CD4-positive, CD25-positive, alpha-beta regulatory T cell (primary cell): ENCODE measurements at regions not wholly inside any gene's neighbourhood (a gene's known extent, or its start where the extent isn't known, plus 50 kb on each side); places are given as distances from the start of the nearest gene placed in this dataset.
"Not testable (repeated sequence)": the region's sequence is repeated elsewhere in the genome, so short reads cannot be mapped to it uniquely, and the experiment has no call there.

Experiments
- ATAC-seq, 2 donors: fragments of 150-1000 bp; cut with Tn5 transposase; one replicate each; pipeline ENCODE4 v1.10.0; 2021; ENCODE audit warnings: low read depth in 2 of 2, moderate number of reproducible peaks in 2 of 2, moderate library complexity in 1 of 2
- DNase-seq, 3 donors: peaks; one replicate each; pipeline versions ENCODE4 v3.0.0 to v3.0.0-alpha.2; 2012 to 2022; ENCODE audit warnings: mixed read lengths in 1 of 3
- H3K27ac ChIP-seq: one replicate; pipeline ENCODE4 v1.7.0; 2013; ENCODE audit warnings: mild to moderate bottlenecking, low read length; ENCODE audit not compliant: insufficient read depth, poor library complexity, severe bottlenecking
- H3K27me3 ChIP-seq: one replicate; pipeline ENCODE4 v1.7.0; 2013; ENCODE audit warnings: low read length; ENCODE audit not compliant: control insufficient read depth, insufficient read depth
- H3K36me3 ChIP-seq: one replicate; pipeline ENCODE4 v1.7.0; 2013; ENCODE audit warnings: mild to moderate bottlenecking, low read length, moderate library complexity; ENCODE audit not compliant: control insufficient read depth, insufficient read depth
- H3K4me1 ChIP-seq: 2 replicates; pipeline ENCODE4 v1.7.0; 2013; ENCODE audit warnings: mild to moderate bottlenecking, low read length; ENCODE audit not compliant: insufficient read depth, control insufficient read depth, poor library complexity, severe bottlenecking
- H3K4me3 ChIP-seq: one replicate; pipeline ENCODE4 v1.7.0; 2013; ENCODE audit warnings: low read depth, mild to moderate bottlenecking, low read length, moderate library complexity
- H3K9me3 ChIP-seq, 2 experiments: 1 replicate in 1 of 2; 2 replicates in 1 of 2; pipeline ENCODE4 v1.7.0; 2013; ENCODE audit warnings: low read length in 2 of 2, mild to moderate bottlenecking in 1 of 2, moderate library complexity in 1 of 2; ENCODE audit not compliant: control insufficient read depth in 2 of 2
- H3K27ac Mint-ChIP-seq, 3 donors: one replicate each; pipeline ENCODE4 v1.8.0; 2020 to 2022; ENCODE audit warnings: mild to moderate bottlenecking in 3 of 3, mixed read lengths in 3 of 3, moderate library complexity in 2 of 3
- H3K27me3 Mint-ChIP-seq: one replicate; pipeline ENCODE4 v1.8.0; 2022; ENCODE audit warnings: mild to moderate bottlenecking, mixed read lengths
- H3K36me3 Mint-ChIP-seq: one replicate; pipeline ENCODE4 v1.8.0; 2020; ENCODE audit warnings: mixed read lengths
- H3K4me1 Mint-ChIP-seq, 4 donors: one replicate each; pipeline ENCODE4 v1.8.0; 2020 to 2022; ENCODE audit warnings: mixed read lengths in 4 of 4, mild to moderate bottlenecking in 1 of 4
- H3K4me3 Mint-ChIP-seq, 4 donors: one replicate each; pipeline ENCODE4 v1.8.0; 2020 to 2022; ENCODE audit warnings: mild to moderate bottlenecking in 4 of 4, mixed read lengths in 4 of 4, moderate library complexity in 3 of 4
- H3K9me3 Mint-ChIP-seq, 7 donors: one replicate each; pipeline ENCODE4 v1.8.0; 2020 to 2022; ENCODE audit warnings: mixed read lengths in 7 of 7, mild to moderate bottlenecking in 3 of 7, moderate library complexity in 2 of 7

DNA sequence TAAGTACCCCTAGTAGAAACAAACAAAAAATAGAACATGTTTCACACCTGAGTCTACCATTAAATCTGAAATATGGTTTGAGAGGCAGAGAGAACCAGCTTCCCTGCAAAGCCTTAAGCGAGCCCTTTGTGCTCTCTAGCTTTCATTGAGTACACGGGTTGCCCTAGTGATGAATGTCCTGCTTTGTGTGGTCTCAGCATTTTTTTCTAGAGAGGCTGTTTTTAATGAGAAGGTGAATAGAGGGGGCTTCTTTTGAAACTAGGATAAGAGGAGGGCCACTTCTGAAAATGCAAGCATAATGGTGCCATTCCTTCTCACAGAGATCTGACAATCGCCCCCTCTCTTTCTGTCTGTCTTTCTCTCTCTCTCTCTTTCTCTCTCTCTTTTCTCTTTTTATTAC, 131.3 kb downstream of the MACIR start:
- Histone ChIP-seq H3K9me3 (no peaks in the 10 kb centered on the region), H3K4me3 (no peak overlapping the region), H3K36me3 (no peaks in the 10 kb centered on the region), H3K27ac (no peak overlapping the region), H3K27me3 (peaks cover 2% of the 10 kb centered on the region), H3K4me1 (no peaks in the 10 kb centered on the region)
- Mint-ChIP-seq H3K9me3 (peaks cover 0 to 5% (median 0%) of the 10 kb centered on the region in 7 donors), H3K27me3 (peaks cover 28% of the 10 kb centered on the region), H3K4me3 (no peak overlapping the region), H3K36me3 (no peaks in the 10 kb centered on the region), H3K4me1 (peaks cover 0 to 3% (median 0%) of the 10 kb centered on the region in 4 donors), H3K27ac (no peak overlapping the region)
- DNase-seq (no peak), ATAC-seq (no peak)

- peaks cover 0 to 3% (median 0%) of the 10 kb centered on the region in 4 donors for H3K4me1 Mint-ChIP-seq
- DNase-seq (no peak), ATAC-seq (no peak)
- Histone ChIP-seq H3K4me3 (no peak overlapping the region), H3K9me3 (no peaks in the 10 kb centered on the region), H3K4me1 (no peaks in the 10 kb centered on the region), H3K36me3 (no peaks in the 10 kb centered on the region), H3K27ac (no peak overlapping the region), H3K27me3 (peaks cover 2% of the 10 kb centered on the region)
- peaks cover 0 to 6% (median 0%) of the 10 kb centered on the region in 7 donors for H3K9me3 Mint-ChIP-seq
- H3K27ac Mint-ChIP-seq: no peak overlapping the region
- no peaks in the 10 kb centered on the region for H3K36me3 Mint-ChIP-seq
- H3K4me3 Mint-ChIP-seq: no peak overlapping the region
- H3K27me3 Mint-ChIP-seq: peaks cover 28% of the 10 kb centered on the region
Measured at GRCh38 chr5:103389357-103389756, 130.8 kb downstream of the MACIR start.

GRCh38 chr5:103385722-103386121, 127.2 kb downstream of the MACIR start:
- no peaks in the 10 kb centered on the region for H3K4me1 ChIP-seq
- Mint-ChIP-seq H3K4me3 (no peak overlapping the region), H3K4me1 (no peaks in the 10 kb centered on the region), H3K27me3 (peaks cover 51% of the 10 kb centered on the region), H3K36me3 (no peaks in the 10 kb centered on the region), H3K9me3 (peaks cover 0 to 15% (median 5%) of the 10 kb centered on the region in 7 donors), H3K27ac (no peak overlapping the region)
- H3K27ac ChIP-seq: no peak overlapping the region
- DNase-seq (no peak), ATAC-seq (no peak)
- no peaks in the 10 kb centered on the region for H3K36me3 ChIP-seq
- peaks cover 2% of the 10 kb centered on the region for H3K27me3 ChIP-seq
- H3K4me3 ChIP-seq: no peak overlapping the region
- peaks cover 0 to 2% of the 10 kb centered on the region in 2 experiments for H3K9me3 ChIP-seq

DNA sequence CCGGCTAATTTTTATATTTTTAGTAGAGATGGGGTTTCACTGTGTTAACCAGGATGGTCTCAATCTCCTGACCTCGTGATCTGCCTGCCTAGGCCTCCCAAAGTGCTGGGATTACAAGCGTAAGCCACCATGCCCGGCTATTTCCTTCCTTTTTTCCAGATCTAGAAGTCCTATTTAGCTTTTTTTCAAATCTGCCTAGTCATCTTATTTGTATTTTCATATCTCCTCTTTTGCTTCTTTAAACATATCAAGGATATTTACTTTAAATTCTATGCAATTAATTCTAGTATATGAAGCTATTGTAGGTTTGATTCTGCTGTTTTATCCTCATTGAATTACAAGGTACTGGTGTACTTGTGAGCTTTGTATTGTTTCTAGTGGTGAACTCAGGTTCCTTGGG, 119.1 kb downstream of the MACIR start:
- not testable (repeated sequence) for H3K27ac Mint-ChIP-seq, H3K4me3 Mint-ChIP-seq, H3K36me3 Mint-ChIP-seq, H3K27ac ChIP-seq, H3K4me1 ChIP-seq, H3K4me1 Mint-ChIP-seq, H3K9me3 Mint-ChIP-seq, H3K4me3 ChIP-seq, H3K27me3 ChIP-seq, DNase-seq, ATAC-seq, H3K9me3 ChIP-seq, H3K36me3 ChIP-seq
- H3K27me3 Mint-ChIP-seq: peaks cover 41% of the 10 kb centered on the region

GRCh38 chr5:103375863-103376591, 117.5 kb downstream of the MACIR start:
- no peak overlapping the region for H3K27ac Mint-ChIP-seq
- Histone ChIP-seq H3K9me3 (no peaks in the 10 kb centered on the region), H3K4me1 (no peaks in the 10 kb centered on the region), H3K36me3 (no peaks in the 10 kb centered on the region), H3K4me3 (no peak overlapping the region), H3K27me3 (no peaks in the 10 kb centered on the region), H3K27ac (no peak overlapping the region)
- no peak for ATAC-seq
- no peak overlapping the region for H3K4me3 Mint-ChIP-seq
- H3K36me3 Mint-ChIP-seq: no peaks in the 10 kb centered on the region
- peaks cover 0 to 5% (median 2%) of the 10 kb centered on the region in 7 donors for H3K9me3 Mint-ChIP-seq
- H3K4me1 Mint-ChIP-seq: no peaks in the 10 kb centered on the region
- DNase-seq: no peak
- H3K27me3 Mint-ChIP-seq: peaks cover 32% of the 10 kb centered on the region

GRCh38 chr5:103375350-103375749, 116.8 kb downstream of the MACIR start:
- no peak overlapping the region for H3K4me3 Mint-ChIP-seq
- no peak overlapping the region for H3K4me3 ChIP-seq
- H3K9me3 ChIP-seq: no peaks in the 10 kb centered on the region
- no peaks in the 10 kb centered on the region for H3K36me3 ChIP-seq
- no peaks in the 10 kb centered on the region for H3K4me1 Mint-ChIP-seq
- H3K27ac ChIP-seq: no peak overlapping the region
- H3K27me3 Mint-ChIP-seq: peaks cover 25% of the 10 kb centered on the region
- no peaks in the 10 kb centered on the region for H3K27me3 ChIP-seq
- H3K36me3 Mint-ChIP-seq: no peaks in the 10 kb centered on the region
- peaks cover 0 to 4% (median 2%) of the 10 kb centered on the region in 7 donors for H3K9me3 Mint-ChIP-seq
- H3K4me1 ChIP-seq: no peaks in the 10 kb centered on the region
- no peak overlapping the region for H3K27ac Mint-ChIP-seq
- ATAC-seq (no peak), DNase-seq (no peak)

DNA sequence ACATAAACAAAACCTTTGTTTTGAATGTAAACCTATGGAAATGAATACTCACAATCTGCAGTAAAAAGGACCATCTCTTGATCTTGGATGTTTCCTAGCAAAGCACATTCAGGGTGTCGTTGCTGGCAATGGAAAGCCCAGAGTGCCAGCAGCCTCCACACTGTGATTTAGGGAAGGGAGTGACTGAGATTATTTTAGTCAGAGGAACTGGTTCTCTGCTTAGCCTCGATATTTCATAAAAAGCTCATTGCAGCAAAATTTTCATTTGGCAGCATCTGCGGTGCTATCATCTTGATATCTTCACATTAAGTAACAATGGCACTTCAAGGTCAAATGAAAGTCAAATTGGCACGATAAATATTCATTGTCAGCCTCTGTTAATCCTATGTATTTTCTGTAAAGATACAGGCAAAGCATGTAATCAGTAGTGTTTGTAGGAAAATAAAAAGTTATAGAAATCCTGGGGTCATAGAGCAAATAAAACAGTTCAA, 116.0 kb downstream of the MACIR start:
- Histone ChIP-seq H3K36me3 (no peaks in the 10 kb centered on the region), H3K4me1 (no peaks in the 10 kb centered on the region), H3K4me3 (no peak overlapping the region), H3K27me3 (peaks cover 4% of the 10 kb centered on the region), H3K9me3 (no peaks in the 10 kb centered on the region), H3K27ac (no peak overlapping the region)
- Mint-ChIP-seq H3K4me1 (no peaks in the 10 kb centered on the region), H3K4me3 (no peak overlapping the region), H3K27me3 (peaks cover 23% of the 10 kb centered on the region), H3K27ac (no peak overlapping the region), H3K36me3 (no peaks in the 10 kb centered on the region), H3K9me3 (peaks cover 0 to 3% (median 0%) of the 10 kb centered on the region in 7 donors)
- DNase-seq (no peak), ATAC-seq (no peak)
